SU-DHL-6 (cell line): ENCODE measurements at regions not wholly inside any gene's neighbourhood (a gene's known extent, or its start where the extent isn't known, plus 50 kb on each side); places are given as distances from the start of the nearest gene placed in this dataset.
A peak's percentile ranks its signal among the peaks of the same experiment; 100 is the strongest.

ENCODE experiments used
- H2AFZ ChIP-seq: fragments of 200-600 bp; sonication (generic); 2 replicates; pipeline ENCODE4 v1.6.1; 2014; ENCODE audit warnings: low read depth, mild to moderate bottlenecking, moderate library complexity, mixed read lengths, antibody characterized with exemption, low read length; ENCODE audit not compliant: severe bottlenecking
- H3F3A ChIP-seq: fragments of 200-600 bp; shearing (Covaris generic); 2 replicates; pipeline ENCODE4 v1.6.0; 2016; ENCODE audit warnings: antibody characterized with exemption, mild to moderate bottlenecking; ENCODE audit not compliant: insufficient read depth
- H3K27ac ChIP-seq: fragments of 200-600 bp; sonication (generic); 2 replicates; pipeline ENCODE4 v1.5.1; 2016; ENCODE audit warnings: low read depth, mild to moderate bottlenecking, low read length, moderate library complexity, mixed read lengths
- H3K27me3 ChIP-seq: fragments of 200-600 bp; sonication (generic), shearing (Covaris generic); 2 replicates; pipeline ENCODE4 v1.6.0; 2014; ENCODE audit warnings: mild to moderate bottlenecking, low read length
- H3K36me3 ChIP-seq: fragments of 200-600 bp; sonication (generic); 2 replicates; pipeline ENCODE4 v1.6.1; 2014; ENCODE audit warnings: mild to moderate bottlenecking, low read length, mixed read lengths
- H3K4me2 ChIP-seq: fragments of 300-600, 200-600 bp; shearing (Covaris generic), sonication (generic); 2 replicates; pipeline ENCODE4 v1.6.0; 2014; ENCODE audit warnings: low read length, low read depth, mild to moderate bottlenecking; ENCODE audit not compliant: poor library complexity, severe bottlenecking
- H3K4me3 ChIP-seq: fragments of 200-600 bp; sonication (generic); 2 replicates; pipeline ENCODE4 v1.5.1; 2014; ENCODE audit warnings: antibody characterized with exemption, low read length, mild to moderate bottlenecking, mixed read lengths; ENCODE audit not compliant: insufficient read depth, poor library complexity, severe bottlenecking
- H3K79me2 ChIP-seq: fragments of 200-600 bp; sonication (generic); 2 replicates; pipeline ENCODE4 v1.6.1; 2014; ENCODE audit warnings: mild to moderate bottlenecking, low read length, moderate library complexity; ENCODE audit not compliant: insufficient read depth
- H3K9ac ChIP-seq: fragments of 200-600 bp; sonication (generic); 2 replicates; pipeline ENCODE4 v1.7.0; 2014; ENCODE audit warnings: mild to moderate bottlenecking, low read length
- H3K9me2 ChIP-seq: fragments of 200-600 bp; sonication (generic); replicated peaks from 2 replicates; pipeline ENCODE4 v1.6.1; 2014; ENCODE audit warnings: low read length; ENCODE audit not compliant: insufficient read depth
- H3K9me3 ChIP-seq: fragments of 200-600 bp; sonication (generic); 2 replicates; pipeline ENCODE4 v1.6.1; 2014; ENCODE audit warnings: low read length, mixed read lengths; ENCODE audit not compliant: insufficient read depth
- H4K20me1 ChIP-seq: fragments of 200-600 bp; sonication (generic); 2 replicates; pipeline ENCODE4 v1.6.1; 2014; ENCODE audit warnings: low read depth, mild to moderate bottlenecking, antibody characterized with exemption, low read length, moderate library complexity, mixed read lengths
- CTCF ChIP-seq: fragments of 200-600 bp; sonication (generic); IDR thresholded peaks from one replicate; pipeline ENCODE4 v1.5.1; 2017; ENCODE audit warnings: antibody characterized with exemption, mild to moderate bottlenecking, low read length, moderate library complexity; ENCODE audit not compliant: insufficient read depth, poor library complexity, severe bottlenecking
- EZH2phosphoT487 ChIP-seq: fragments of 200-600 bp; sonication (generic), shearing (Covaris generic); conservative IDR thresholded peaks from 2 replicates; pipeline ENCODE4 v1.6.1; 2018; ENCODE audit warnings: mild to moderate bottlenecking, antibody characterized with exemption, low read length, moderate library complexity, mixed read lengths

- Histone ChIP-seq H3K79me2 (no peaks in the 10 kb centered on the region), H3K27me3 (no peaks in the 10 kb centered on the region), H3K4me2 (no peak overlapping the region), H3K9me3 (no peaks in the 10 kb centered on the region), H2AFZ (no peak overlapping the region), H3K27ac (no peak overlapping the region), H3K9ac (no peak overlapping the region), H3K36me3 (no peaks in the 10 kb centered on the region), H3F3A (no peaks in the 10 kb centered on the region), H4K20me1 (no peaks in the 10 kb centered on the region), H3K4me3 (no peak overlapping the region), H3K9me2 (no peaks in the 10 kb centered on the region)
- no peak for TF ChIP-seq CTCF
- TF ChIP-seq EZH2phosphoT487: no peak
Measured at GRCh38 chr1:106791041-106791440, 265.4 kb upstream of the PRMT6 start.

- peak overlapping the region; percentile 40 for H2AFZ ChIP-seq
- no peaks in the 10 kb centered on the region for H3K27me3 ChIP-seq
- no peak overlapping the region for H3K4me3 ChIP-seq
- no peak overlapping the region for H3K4me2 ChIP-seq
- H4K20me1 ChIP-seq: no peaks in the 10 kb centered on the region
- no peaks in the 10 kb centered on the region for H3K36me3 ChIP-seq
- no peaks in the 10 kb centered on the region for H3K9me3 ChIP-seq
- no peaks in the 10 kb centered on the region for H3F3A ChIP-seq
- TF ChIP-seq EZH2phosphoT487 (no peak), CTCF (no peak)
- H3K9me2 ChIP-seq: no peaks in the 10 kb centered on the region
- H3K9ac ChIP-seq: no peak overlapping the region
- no peak overlapping the region for H3K27ac ChIP-seq
- H3K79me2 ChIP-seq: no peaks in the 10 kb centered on the region
Measured at GRCh38 chr1:106793651-106794050, 262.8 kb upstream of the PRMT6 start.

- Histone ChIP-seq H4K20me1 (no peaks in the 10 kb centered on the region), H3F3A (no peaks in the 10 kb centered on the region), H3K4me3 (no peak overlapping the region), H3K9me2 (no peaks in the 10 kb centered on the region), H3K27me3 (no peaks in the 10 kb centered on the region), H3K36me3 (no peaks in the 10 kb centered on the region), H3K27ac (no peak overlapping the region), H3K9me3 (no peaks in the 10 kb centered on the region), H3K79me2 (no peaks in the 10 kb centered on the region), H3K4me2 (no peak overlapping the region), H3K9ac (no peak overlapping the region), H2AFZ (no peak overlapping the region)
- TF ChIP-seq EZH2phosphoT487 (no peak), CTCF (no peak)
Measured at GRCh38 chr1:106798991-106799390, 257.5 kb upstream of the PRMT6 start.

GRCh38 chr1:106802181-106802580 is 254.3 kb upstream of the PRMT6 start:
- no peaks in the 10 kb centered on the region for H4K20me1 ChIP-seq
- no peaks in the 10 kb centered on the region for H3K36me3 ChIP-seq
- H3K27me3 ChIP-seq: no peaks in the 10 kb centered on the region
- no peak overlapping the region for H2AFZ ChIP-seq
- H3F3A ChIP-seq: no peaks in the 10 kb centered on the region
- H3K9ac ChIP-seq: no peak overlapping the region
- no peak overlapping the region for H3K27ac ChIP-seq
- H3K4me3 ChIP-seq: no peak overlapping the region
- TF ChIP-seq EZH2phosphoT487 (no peak), CTCF (no peak)
- no peaks in the 10 kb centered on the region for H3K9me2 ChIP-seq
- H3K4me2 ChIP-seq: no peak overlapping the region
- no peaks in the 10 kb centered on the region for H3K79me2 ChIP-seq
- H3K9me3 ChIP-seq: no peaks in the 10 kb centered on the region
